Activated naive CD8-positive, alpha-beta T cell (primary cell): ENCODE measurements at regions not wholly inside any gene's neighbourhood (a gene's known extent, or its start where the extent isn't known, plus 50 kb on each side); places are given as distances from the start of the nearest gene placed in this dataset.
"Not testable (repeated sequence)": the region's sequence is repeated elsewhere in the genome, so short reads cannot be mapped to it uniquely, and the experiment has no call there.

Experiments used
- H3K27ac Mint-ChIP-seq: one replicate; pipeline ENCODE4 v1.8.0; 2021; ENCODE audit warnings: mixed read lengths
- H3K27me3 Mint-ChIP-seq: one replicate; pipeline ENCODE4 v1.8.0; 2021; ENCODE audit warnings: mixed read lengths
- H3K36me3 Mint-ChIP-seq: one replicate; pipeline ENCODE4 v1.8.0; 2021; ENCODE audit warnings: mixed read lengths
- H3K4me1 Mint-ChIP-seq: one replicate; pipeline ENCODE4 v1.8.0; 2021; ENCODE audit warnings: low read depth, mixed read lengths
- H3K4me3 Mint-ChIP-seq: one replicate; pipeline ENCODE4 v1.8.0; 2021; ENCODE audit warnings: mild to moderate bottlenecking, mixed read lengths
- H3K9me3 Mint-ChIP-seq: one replicate; pipeline ENCODE4 v1.8.0; 2021; ENCODE audit warnings: low read depth, mixed read lengths

DNA sequence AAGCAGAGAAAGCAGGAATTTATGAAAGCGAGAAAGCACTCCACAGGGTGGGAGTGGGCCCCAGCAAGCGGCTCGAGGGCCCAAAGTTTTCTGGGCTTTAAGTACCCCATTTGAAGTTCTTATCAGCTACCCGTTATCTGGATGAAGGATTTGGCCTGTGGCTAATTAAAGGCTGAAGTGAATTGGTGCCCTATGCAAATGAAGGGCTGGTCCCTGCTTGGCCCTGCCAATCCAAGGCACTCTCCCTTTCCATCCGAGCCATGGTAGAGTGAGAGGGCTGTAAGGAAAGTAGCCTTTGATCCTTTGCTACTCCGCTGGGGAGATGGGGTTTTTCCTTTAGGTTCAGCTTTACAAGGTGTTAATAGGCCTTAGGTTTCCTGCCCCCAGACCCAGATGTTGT lies 469.3 kb upstream of the CFAP20DC start:
- H3K36me3 Mint-ChIP-seq: no peaks in the 10 kb centered on the region
- H3K27me3 Mint-ChIP-seq: no peaks in the 10 kb centered on the region
- no peaks in the 10 kb centered on the region for H3K9me3 Mint-ChIP-seq
- H3K4me3 Mint-ChIP-seq: no peak overlapping the region
- H3K27ac Mint-ChIP-seq: no peak overlapping the region
- H3K4me1 Mint-ChIP-seq: peaks cover 7% of the 10 kb centered on the region

DNA sequence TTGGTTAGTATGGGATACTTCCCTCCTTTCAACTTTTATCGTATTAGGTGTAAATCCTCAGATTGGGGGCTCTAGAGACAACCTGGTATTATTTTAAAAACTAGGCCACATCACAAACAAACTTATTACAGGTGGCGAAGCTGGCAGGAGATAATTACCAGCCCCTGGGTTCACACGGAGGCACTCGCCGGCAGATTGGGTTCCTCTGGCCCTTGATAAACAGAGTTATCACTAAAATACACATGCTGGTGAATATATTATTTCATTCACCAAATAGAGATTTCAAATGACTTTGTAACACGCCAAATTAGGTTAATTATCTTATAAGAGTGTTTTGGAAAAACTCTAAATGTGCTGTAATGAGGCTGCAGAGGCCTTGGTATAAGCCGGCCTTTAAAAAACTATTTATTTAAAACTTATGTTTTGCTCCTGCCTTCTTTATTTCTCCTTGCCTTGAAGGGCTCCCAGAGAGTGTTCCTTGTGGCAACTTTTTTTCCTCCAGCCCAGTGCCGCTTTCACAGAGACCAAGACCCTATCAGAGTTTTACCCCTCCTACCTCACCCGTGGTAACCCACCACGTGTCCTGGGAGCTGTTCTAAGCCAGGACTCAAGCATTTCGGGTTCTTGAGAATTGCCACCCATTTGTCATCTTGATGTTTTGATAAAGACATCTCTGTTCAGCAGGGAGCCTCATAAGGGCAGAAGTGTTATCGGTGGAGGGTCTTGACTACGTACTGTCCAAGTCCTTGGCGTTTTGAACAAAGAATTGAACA lies 468.6 kb upstream of the CFAP20DC start:
- Mint-ChIP-seq H3K9me3 (no peaks in the 10 kb centered on the region), H3K36me3 (no peaks in the 10 kb centered on the region), H3K4me1 (peaks cover 7% of the 10 kb centered on the region), H3K4me3 (no peak overlapping the region), H3K27me3 (no peaks in the 10 kb centered on the region), H3K27ac (no peak overlapping the region)

DNA sequence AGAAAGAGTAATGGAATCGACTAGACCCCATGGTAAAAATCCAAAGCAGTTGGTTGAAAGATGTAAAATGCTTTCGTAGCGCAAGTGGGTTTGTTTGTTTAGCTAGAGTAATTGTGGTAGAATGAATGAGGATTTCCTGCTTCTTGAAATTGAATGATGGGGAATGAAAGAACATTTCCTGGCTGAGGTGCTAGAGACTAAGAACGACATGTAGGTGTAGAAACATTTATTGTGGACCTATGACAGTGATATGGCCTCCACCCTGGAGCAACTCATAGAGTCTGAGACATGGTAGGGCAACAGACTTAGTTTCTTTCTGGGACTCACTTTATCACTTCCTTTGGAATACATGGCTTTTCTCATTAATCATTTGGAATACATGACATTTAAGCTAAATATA lies 467.6 kb upstream of the CFAP20DC start:
- Mint-ChIP-seq H3K27me3 (no peaks in the 10 kb centered on the region), H3K27ac (no peak overlapping the region)

DNA sequence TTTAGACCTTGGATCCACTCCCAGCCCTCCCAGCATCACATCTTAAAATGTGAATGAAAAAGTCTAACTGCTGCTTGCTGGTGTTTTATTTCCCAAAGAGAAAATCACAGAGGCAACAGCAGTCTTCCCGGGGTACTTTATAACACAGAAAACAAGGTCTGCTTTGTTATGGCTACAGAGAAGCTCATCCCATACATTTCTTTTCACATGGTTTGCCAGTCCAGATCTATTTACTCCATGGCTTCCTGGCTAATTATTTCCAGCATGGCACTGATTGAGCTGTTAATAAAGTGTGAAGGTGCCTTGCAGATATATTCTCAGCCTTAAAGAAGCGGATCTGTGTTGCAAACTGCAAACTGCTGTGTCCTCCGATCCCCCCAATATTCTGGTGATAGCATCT lies 466.1 kb upstream of the CFAP20DC start:
- Mint-ChIP-seq H3K27ac (no peak overlapping the region), H3K4me3 (no peak overlapping the region), H3K36me3 (no peaks in the 10 kb centered on the region), H3K27me3 (no peaks in the 10 kb centered on the region), H3K4me1 (peaks cover 15% of the 10 kb centered on the region), H3K9me3 (no peaks in the 10 kb centered on the region)

More for the DNA sequence above, 467.6 kb upstream of the CFAP20DC start:
- Mint-ChIP-seq H3K36me3 (no peaks in the 10 kb centered on the region), H3K9me3 (no peaks in the 10 kb centered on the region), H3K4me3 (no peak overlapping the region), H3K4me1 (peaks cover 7% of the 10 kb centered on the region)

DNA sequence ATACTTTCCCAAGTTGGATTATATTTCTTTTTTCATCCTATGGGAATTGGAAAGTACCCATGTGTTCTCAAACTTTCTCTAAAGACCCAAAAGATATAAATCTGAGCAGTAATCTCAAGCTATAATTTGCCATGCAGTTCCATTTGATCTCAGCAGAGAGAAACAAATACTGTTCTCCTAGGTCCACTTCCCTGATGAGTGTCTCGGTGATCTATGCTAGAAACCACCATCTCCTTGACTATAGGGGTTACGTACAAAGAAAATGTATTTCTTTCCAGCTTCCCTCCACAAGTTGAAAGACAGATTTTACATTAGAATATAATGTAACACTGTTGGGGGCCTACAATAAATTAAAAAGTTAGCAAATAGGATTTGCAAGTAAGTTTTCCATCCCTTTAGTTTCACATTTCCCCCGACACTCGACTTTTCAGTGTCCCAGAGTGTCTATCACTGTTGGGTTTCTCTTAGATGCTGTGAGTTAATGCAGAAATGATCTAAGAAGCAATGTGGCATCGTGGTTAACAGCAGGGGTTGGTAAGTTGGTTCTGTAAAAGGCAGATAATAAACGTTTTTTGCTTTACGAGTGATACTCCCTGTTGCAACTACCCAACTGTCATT lies 465.1 kb upstream of the CFAP20DC start:
- H3K27ac Mint-ChIP-seq: no peak overlapping the region
- H3K4me3 Mint-ChIP-seq: no peak overlapping the region
- no peaks in the 10 kb centered on the region for H3K9me3 Mint-ChIP-seq
- peaks cover 15% of the 10 kb centered on the region for H3K4me1 Mint-ChIP-seq
- H3K27me3 Mint-ChIP-seq: no peaks in the 10 kb centered on the region
- H3K36me3 Mint-ChIP-seq: no peaks in the 10 kb centered on the region

DNA sequence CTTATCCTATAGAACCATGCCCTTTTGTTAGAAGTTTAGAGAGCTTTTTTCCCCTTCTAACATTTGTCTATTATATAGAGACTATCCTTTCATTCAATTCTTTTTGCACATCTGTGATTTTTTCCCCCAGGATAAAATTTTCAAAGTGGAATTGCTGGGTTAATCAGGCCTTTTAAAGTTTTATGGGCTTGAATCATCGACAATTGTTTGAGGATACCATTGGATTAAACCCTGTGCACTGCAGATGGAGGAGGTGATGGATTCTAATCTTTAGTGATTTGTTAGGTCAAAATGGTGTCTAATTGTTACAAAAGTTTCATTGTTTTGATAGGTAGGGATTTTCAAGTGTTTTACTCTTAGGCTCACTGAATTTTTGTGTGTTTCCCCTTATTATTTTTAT lies 463.7 kb upstream of the CFAP20DC start:
- H3K36me3 Mint-ChIP-seq: peaks cover 2% of the 10 kb centered on the region
- no peak overlapping the region for H3K4me3 Mint-ChIP-seq
- H3K27ac Mint-ChIP-seq: no peak overlapping the region
- H3K9me3 Mint-ChIP-seq: no peaks in the 10 kb centered on the region
- H3K4me1 Mint-ChIP-seq: peaks cover 15% of the 10 kb centered on the region
- peaks cover 2% of the 10 kb centered on the region for H3K27me3 Mint-ChIP-seq

DNA sequence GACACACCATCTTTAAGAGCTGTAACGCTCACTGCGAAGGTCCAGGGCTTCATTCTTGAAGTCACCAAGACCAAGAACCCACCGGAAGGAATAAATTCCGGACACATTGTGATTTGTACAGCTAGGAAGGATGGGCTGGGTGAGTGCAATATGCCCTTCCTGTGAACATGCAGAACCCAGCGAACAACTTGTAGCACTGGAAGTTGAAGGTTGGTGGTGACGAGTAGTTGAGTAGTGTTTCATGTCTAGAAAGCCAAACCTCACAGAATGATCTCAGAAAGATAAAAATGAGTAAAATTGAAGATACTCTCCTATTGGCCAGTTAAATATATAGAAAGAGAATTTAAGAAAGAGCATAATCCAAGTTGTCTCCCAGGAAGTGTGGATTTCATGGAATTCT lies 462.2 kb upstream of the CFAP20DC start:
- Mint-ChIP-seq H3K4me3 (no peak overlapping the region), H3K4me1 (peaks cover 11% of the 10 kb centered on the region), H3K9me3 (no peaks in the 10 kb centered on the region), H3K27me3 (peaks cover 3% of the 10 kb centered on the region), H3K36me3 (peaks cover 2% of the 10 kb centered on the region), H3K27ac (no peak overlapping the region)

DNA sequence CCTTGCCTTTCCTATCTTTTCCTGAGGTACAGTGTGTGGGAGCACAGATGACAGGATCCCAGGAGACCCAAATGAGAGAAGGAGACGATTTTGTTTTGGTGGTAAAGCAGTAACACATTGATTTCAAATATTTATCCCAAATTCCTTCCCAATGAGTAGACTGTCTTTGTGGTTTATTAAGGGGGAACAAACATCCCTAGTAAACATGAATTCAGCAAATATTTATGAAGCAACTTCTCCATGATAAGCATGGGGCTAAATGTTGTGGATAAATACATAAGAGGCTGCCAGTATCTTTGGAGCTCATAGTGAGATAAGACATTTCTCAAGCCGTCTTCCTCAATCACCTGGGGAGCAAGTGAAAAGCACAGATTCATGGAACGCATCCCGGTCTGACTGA lies 460.8 kb upstream of the CFAP20DC start:
- Mint-ChIP-seq H3K9me3 (no peaks in the 10 kb centered on the region), H3K4me1 (peaks cover 11% of the 10 kb centered on the region), H3K27ac (no peak overlapping the region)

DNA sequence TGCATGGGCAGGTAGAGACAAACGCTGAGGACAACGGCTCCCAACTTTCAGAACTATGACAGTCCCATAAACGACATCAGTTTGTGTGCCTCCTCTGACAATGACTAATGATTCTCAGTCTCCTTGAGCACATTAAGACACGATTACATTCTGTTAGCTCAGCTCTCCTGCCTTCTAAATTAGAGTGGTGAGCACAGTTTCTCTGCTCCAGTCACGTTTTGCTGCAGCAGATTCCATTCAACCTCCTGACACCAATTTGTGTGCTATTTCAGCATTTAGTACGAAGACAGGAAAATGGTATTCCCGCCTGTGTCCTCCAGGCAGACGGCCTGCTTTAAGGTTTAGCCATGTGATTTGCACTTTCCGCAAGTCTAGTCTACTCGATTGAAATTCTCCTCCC lies 458.4 kb upstream of the CFAP20DC start:
- peaks cover 7% of the 10 kb centered on the region for H3K36me3 Mint-ChIP-seq
- peaks cover 3% of the 10 kb centered on the region for H3K27me3 Mint-ChIP-seq
- peaks cover 10% of the 10 kb centered on the region for H3K4me1 Mint-ChIP-seq
- H3K27ac Mint-ChIP-seq: no peak overlapping the region
- H3K9me3 Mint-ChIP-seq: peaks cover 9% of the 10 kb centered on the region
- no peak overlapping the region for H3K4me3 Mint-ChIP-seq

More for the DNA sequence above, 460.8 kb upstream of the CFAP20DC start:
- peaks cover 2% of the 10 kb centered on the region for H3K36me3 Mint-ChIP-seq
- H3K4me3 Mint-ChIP-seq: no peak overlapping the region
- H3K27me3 Mint-ChIP-seq: peaks cover 3% of the 10 kb centered on the region

DNA sequence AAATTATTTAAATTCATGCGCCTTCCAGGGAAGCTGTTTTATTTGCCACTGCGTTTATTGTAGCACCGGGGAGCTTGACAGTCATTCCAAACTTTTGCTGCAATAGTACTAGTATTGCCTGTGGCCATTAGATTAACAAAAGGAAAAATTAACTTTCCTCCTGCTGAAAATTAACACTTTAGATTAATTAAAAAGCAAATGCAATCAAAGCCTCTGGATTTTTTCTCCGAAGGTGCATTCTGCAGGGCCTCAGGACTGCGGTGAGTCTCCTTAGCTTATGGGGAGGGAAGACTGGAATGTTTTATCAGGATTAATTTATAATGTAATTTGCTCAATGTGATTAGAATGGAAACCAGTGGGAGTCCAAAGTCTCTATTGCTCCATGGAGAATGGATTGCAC lies 456.4 kb upstream of the CFAP20DC start:
- no peak overlapping the region for H3K4me3 Mint-ChIP-seq
- peaks cover 7% of the 10 kb centered on the region for H3K36me3 Mint-ChIP-seq
- peaks cover 7% of the 10 kb centered on the region for H3K4me1 Mint-ChIP-seq
- peaks cover 3% of the 10 kb centered on the region for H3K27me3 Mint-ChIP-seq
- no peak overlapping the region for H3K27ac Mint-ChIP-seq
- H3K9me3 Mint-ChIP-seq: peaks cover 9% of the 10 kb centered on the region

DNA sequence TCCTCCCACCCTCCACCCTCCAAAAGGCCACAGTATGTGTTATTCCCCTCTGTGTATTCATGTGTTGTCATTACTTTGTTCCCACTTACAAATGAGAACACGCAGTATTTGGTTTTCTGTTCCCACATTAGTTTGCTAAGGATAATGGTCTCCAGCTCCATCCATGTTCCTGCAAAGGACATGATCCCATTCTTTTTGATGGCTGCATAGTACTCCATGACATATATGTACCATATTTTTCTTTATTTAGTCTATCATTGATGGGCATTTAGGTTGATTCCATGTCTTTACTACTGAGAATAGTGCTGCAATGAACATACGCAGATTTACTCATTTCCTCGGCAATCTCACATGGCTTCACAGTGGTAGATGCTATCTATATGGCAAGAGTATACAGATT lies 453.6 kb upstream of the CFAP20DC start:
- Mint-ChIP-seq H3K4me3 (no peak overlapping the region), H3K36me3 (peaks cover 5% of the 10 kb centered on the region), H3K4me1 (peaks cover 7% of the 10 kb centered on the region), H3K9me3 (peaks cover 9% of the 10 kb centered on the region), H3K27me3 (peaks cover 1% of the 10 kb centered on the region), H3K27ac (no peak overlapping the region)

DNA sequence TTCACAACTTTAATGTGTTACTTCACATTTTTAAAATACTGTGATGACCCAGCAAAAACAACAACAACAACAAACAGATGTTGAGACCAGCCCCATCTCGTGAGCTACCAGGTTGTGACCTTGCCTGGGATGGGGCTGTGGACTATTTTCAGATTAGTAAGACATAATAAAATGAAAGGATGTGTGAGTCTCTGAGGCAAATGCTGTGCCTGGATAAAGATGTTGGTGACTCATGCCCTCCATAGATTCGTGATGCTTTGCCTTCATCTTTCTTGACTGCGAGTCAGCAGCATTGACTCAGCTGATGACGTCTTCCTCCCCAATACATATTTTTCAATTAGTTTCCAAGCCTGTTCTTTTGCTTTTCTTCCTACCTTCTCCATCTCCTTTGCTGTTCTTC lies 453.0 kb upstream of the CFAP20DC start:
- no peak overlapping the region for H3K4me3 Mint-ChIP-seq
- peaks cover 5% of the 10 kb centered on the region for H3K36me3 Mint-ChIP-seq
- H3K27me3 Mint-ChIP-seq: peaks cover 1% of the 10 kb centered on the region
- H3K9me3 Mint-ChIP-seq: peaks cover 9% of the 10 kb centered on the region
- H3K27ac Mint-ChIP-seq: peak overlapping the region; percentile 50
- peaks cover 7% of the 10 kb centered on the region for H3K4me1 Mint-ChIP-seq

DNA sequence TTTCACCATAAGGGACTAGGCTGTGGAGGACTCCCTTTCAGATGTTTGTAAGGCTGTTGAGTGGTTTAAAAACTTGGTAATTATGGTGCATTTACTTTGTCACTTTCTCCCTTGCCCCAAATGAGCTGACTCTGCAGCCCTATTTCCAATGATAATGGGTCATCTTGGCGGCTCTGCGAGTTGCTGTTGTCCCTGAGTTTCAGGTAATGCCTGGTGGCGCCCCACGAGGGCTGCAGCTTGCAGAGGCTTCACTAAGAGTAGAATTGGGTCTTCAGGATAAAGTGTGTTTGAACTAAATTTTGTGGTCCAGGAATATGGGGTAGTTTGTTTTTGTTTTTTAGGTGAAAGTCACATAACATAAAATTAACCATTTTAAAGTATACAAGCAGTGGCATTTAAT lies 450.1 kb upstream of the CFAP20DC start:
- Mint-ChIP-seq H3K9me3 (peaks cover 9% of the 10 kb centered on the region), H3K27ac (no peak overlapping the region)

DNA sequence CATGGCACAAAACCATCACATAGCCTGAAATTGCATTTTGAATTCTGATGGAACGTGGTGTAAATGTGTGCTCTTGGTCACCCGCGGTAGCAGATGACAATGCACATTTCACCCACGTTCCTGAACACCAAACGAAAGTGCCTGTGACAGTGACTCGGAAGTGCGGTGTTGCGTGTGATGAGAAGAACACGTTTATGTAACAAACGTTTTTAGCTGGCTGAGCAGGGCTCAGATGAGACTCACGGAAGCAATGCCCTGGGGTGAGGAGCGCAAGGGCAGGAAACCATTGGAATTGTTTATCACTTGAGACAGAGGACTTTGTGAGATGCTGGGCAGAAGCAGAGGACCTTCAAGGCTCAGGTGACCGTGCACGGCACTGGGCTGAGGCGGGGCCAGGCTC lies 449.2 kb upstream of the CFAP20DC start:
- Mint-ChIP-seq H3K9me3 (peaks cover 7% of the 10 kb centered on the region), H3K4me3 (no peak overlapping the region), H3K27me3 (no peaks in the 10 kb centered on the region), H3K27ac (no peak overlapping the region), H3K4me1 (peaks cover 15% of the 10 kb centered on the region), H3K36me3 (peaks cover 4% of the 10 kb centered on the region)

More for the DNA sequence above, 450.1 kb upstream of the CFAP20DC start:
- H3K4me3 Mint-ChIP-seq: no peak overlapping the region
- H3K36me3 Mint-ChIP-seq: peaks cover 5% of the 10 kb centered on the region
- H3K4me1 Mint-ChIP-seq: peaks cover 15% of the 10 kb centered on the region
- H3K27me3 Mint-ChIP-seq: no peaks in the 10 kb centered on the region

DNA sequence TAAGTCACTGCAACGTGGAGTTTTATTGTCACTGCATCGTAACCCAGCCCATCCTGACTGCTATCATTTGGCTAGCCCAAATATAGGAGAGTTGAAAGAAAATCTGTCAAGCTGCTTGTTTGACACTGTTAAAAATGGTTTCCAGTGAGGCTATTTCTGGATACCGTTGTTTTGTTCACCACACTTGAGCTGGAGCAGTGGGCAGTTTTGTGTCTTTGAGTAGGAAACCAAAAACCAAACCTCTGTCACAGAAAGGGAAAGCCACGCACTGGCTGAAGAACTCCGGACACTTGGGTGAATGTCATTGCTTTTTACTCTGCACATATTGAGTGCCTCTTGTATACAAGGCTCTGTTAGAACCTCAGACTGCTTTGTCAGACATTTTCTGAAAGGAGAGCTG lies 446.4 kb upstream of the CFAP20DC start:
- Mint-ChIP-seq H3K27me3 (no peaks in the 10 kb centered on the region), H3K4me1 (peaks cover 8% of the 10 kb centered on the region), H3K36me3 (no peaks in the 10 kb centered on the region), H3K4me3 (no peak overlapping the region), H3K27ac (no peak overlapping the region), H3K9me3 (no peaks in the 10 kb centered on the region)

DNA sequence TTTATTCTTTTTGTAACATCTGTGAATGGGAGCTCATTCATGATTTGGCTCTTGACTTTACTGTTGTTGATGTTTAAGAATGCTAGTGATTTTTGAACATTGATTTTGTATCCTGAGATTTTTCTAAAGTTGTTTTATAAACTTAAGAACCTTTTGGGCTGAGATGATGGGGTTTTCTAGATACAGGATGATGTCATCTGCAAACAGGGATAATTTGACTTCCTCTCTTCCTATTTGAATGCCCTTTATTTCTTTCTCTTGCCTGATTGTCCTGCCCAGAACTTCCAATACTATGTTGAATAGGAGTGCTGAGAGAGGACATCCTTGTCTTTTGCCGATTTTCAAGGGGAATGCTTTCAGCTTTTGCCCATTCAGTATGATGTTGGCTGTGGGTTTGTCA lies 445.1 kb upstream of the CFAP20DC start:
- not testable (repeated sequence) for H3K27ac Mint-ChIP-seq, H3K27me3 Mint-ChIP-seq, H3K36me3 Mint-ChIP-seq, H3K9me3 Mint-ChIP-seq, H3K4me1 Mint-ChIP-seq, H3K4me3 Mint-ChIP-seq
